HuH-7 (cell line): ENCODE measurements at regions not wholly inside any gene's neighbourhood (a gene's known extent, or its start where the extent isn't known, plus 50 kb on each side); places are given as distances from the start of the nearest gene placed in this dataset.
"Not testable (repeated sequence)": the region's sequence is repeated elsewhere in the genome, so short reads cannot be mapped to it uniquely, and the experiment has no call there.

ENCODE experiments used
- DNase-seq: peaks from one replicate; pipeline ENCODE4 v3.0.0; 2011; ENCODE audit warnings: low spot score

- no peak for DNase-seq
Measured at GRCh38 chr5:25399878-25400480, 755.2 kb upstream of the CDH10 start.

- DNase-seq: no peak
Measured at GRCh38 chr5:25393957-25394356, 749.2 kb upstream of the CDH10 start.

DNA sequence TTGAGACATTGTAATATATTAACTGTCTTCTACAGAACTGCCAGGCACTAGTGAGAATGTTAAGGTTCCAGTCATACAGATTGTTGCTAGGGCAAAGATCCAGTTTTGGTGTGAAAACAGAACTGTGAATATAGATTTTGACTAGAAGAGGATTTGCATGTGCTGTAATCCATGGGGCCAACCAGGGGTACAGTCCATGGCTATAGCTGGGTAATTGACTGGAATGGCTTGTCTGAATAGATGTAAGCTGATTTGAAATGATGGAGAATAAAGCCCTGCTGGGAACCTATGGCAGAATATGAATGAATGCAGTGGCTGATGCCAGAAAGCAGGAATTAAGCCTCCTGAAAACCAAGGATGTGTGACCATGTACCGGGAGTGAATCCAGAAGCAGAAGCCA is 748.5 kb upstream of the CDH10 start:
- DNase-seq: no peak

- DNase-seq: no peak
Measured at GRCh38 chr5:25387953-25388352, 743.2 kb upstream of the CDH10 start.

GRCh38 chr5:25362799-25363198 is 718.0 kb upstream of the CDH10 start:
- DNase-seq: no peak

GRCh38 chr5:25358919-25359318 is 714.1 kb upstream of the CDH10 start:
- no peak for DNase-seq

GRCh38 chr5:25357605-25358004 is 712.8 kb upstream of the CDH10 start:
- DNase-seq: no peak

- no peak for DNase-seq
Measured at GRCh38 chr5:25349746-25350145, 705.0 kb upstream of the CDH10 start.

- DNase-seq: no peak
Measured at GRCh38 chr5:25345240-25345771, 700.5 kb upstream of the CDH10 start.

DNA sequence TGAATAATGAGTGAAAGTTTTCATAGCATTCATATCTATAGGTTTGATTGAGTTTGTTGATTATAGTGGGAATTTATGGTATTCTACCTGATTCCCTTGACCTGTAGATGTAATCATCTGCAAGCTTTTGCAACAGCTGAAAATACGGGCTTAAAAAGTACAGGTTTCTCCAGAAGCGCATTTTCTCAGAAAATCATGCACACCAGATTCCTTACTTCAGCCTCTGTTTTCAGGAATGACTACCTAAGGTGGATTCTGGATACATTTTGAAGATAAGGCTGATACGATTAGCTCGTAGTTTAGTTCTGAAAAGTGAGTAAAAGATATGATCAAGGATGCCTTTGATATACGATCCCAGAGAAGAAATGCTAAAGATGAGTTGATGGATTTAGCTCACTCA is 694.8 kb upstream of the CDH10 start:
- no peak for DNase-seq

- no peak for DNase-seq
Measured at GRCh38 chr5:25334350-25334749, 689.6 kb upstream of the CDH10 start.

DNA sequence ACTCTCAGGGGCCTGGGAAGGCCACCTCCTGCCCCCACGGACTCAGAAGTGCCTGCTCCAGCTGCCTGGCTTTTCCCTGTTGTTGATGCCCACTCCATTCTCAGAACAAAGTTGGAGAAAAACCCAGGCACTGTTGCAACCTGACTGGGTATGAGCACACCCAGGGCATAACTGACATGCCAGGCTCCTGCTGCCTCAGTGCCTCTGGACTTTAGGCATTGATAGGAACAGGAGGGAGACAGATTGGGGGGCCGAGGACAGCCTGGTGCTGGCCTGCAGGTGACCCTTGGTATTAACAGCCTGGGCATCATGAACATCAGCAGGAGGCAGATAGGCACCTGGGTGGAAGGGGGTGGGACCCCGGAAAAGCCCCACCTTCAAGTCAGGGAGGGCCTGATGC is 685.9 kb upstream of the CDH10 start:
- no peak for DNase-seq

- no peak for DNase-seq
Measured at GRCh38 chr5:25327172-25327571, 682.4 kb upstream of the CDH10 start.

DNA sequence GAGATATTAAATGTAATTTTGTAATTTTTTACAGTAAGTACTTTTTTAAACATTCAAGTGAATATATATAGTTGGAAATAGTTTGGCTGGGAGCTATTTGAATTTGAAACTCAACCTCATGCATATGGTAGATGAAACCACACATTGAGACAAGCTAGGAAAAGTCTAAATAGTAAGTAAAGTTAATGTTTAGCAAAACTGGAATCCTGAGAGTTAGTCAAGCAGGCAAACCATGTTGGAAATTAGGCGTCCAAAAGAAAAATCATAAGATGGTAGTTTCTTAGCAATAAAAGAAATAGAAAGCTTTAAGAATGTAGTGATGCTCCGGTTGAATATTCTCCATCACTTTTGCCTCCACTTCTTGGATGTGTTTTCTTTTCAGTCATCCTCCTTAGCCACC is 657.1 kb upstream of the CDH10 start:
- no peak for DNase-seq

GRCh38 chr5:25295067-25295466 is 650.3 kb upstream of the CDH10 start:
- no peak for DNase-seq

DNA sequence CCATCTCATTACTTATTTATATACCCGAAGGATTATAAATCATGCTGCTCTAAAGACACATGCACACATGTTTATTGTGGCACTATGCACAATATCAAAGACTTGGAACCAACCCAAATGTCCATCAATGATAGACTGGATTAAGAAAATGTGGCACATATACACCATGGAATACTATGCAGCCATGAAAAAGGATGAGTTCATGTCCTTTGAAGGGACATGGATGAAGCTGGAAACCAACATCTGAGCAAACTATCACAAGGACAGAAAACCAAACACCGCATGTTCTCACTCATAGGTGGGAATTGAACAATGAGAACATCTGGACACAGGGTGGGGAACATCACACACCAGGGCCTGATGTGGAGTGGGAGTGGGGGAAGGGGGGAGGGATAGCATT is 645.0 kb upstream of the CDH10 start:
- DNase-seq: not testable (repeated sequence)

GRCh38 chr5:25286319-25286718 is 641.5 kb upstream of the CDH10 start:
- DNase-seq: no peak

DNA sequence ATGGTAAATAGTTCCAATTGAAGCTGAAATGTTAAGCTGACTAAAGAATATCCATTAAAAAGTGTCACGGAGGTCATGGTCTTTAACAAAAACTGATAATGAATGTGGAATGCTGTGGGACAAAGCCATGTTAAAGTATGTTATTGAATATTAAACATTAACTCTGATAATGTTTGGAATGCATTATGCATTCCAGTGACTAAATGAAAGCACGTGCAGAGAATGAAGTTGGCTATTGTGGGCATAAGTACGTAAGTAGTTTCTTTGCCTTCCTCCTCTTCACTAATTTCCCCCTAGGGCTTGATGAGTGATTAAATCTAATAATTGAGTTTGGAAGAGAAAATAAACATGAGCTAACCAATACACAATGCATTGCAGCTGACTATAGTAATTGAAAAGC is 640.4 kb upstream of the CDH10 start:
- no peak for DNase-seq

GRCh38 chr5:25263507-25263906 is 618.7 kb upstream of the CDH10 start:
- DNase-seq: not testable (repeated sequence)

DNA sequence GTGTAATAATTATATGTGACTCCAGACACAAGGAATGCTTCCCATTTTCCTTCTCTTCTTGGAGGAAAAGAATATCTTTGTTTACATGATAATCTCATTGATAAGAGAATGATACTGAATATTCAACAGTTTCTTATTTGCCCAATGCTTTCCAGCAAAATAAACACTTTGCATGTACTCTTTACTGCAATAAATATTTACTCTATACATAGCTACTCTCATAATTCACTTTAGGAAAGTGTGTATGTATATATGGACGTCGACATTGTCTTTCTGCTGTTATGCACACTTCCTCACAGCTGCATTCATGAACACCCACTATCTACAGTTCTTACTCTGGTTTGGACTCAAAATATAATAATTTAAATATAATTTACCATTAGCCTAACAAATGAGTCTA is 617.4 kb upstream of the CDH10 start:
- DNase-seq: no peak

GRCh38 chr5:25255128-25255527 is 610.4 kb upstream of the CDH10 start:
- no peak for DNase-seq

DNA sequence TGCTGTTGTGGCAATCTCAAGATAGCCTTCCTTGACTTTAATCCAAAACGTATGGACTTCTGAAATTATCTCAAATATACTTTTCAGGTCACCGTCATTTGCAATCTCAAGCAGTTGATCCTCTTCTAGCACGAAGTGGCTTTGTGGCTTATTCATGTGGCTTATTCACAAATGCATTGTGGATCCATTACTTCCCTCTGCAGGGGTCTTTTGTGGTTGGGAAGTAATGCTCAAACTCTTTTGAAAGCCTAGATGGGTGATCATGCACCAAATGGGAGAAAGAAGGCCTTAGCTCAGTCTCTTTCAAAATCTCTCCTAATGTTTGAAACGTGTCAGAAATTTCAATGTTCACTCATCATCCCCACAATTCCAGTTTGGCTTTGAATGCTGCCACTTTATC is 597.2 kb upstream of the CDH10 start:
- DNase-seq: no peak

DNA sequence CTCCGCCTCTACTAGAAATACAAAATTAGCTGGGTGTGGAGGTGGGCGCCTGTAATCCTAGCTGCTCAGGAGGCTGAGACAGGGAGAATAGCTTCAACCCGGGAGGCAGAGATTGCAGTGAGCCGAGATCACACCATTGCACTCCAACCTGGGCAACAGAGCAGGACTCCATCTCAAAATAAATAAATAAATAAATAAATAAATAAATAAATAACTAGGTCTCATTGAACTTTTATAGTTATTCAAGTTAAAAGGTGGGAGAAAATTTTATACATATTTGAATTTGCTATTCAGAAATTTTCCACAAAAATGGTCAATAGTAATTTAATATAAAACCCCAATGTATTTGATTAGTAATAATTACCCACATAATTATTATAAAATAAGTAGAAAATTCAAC is 593.9 kb upstream of the CDH10 start:
- DNase-seq: not testable (repeated sequence)

DNA sequence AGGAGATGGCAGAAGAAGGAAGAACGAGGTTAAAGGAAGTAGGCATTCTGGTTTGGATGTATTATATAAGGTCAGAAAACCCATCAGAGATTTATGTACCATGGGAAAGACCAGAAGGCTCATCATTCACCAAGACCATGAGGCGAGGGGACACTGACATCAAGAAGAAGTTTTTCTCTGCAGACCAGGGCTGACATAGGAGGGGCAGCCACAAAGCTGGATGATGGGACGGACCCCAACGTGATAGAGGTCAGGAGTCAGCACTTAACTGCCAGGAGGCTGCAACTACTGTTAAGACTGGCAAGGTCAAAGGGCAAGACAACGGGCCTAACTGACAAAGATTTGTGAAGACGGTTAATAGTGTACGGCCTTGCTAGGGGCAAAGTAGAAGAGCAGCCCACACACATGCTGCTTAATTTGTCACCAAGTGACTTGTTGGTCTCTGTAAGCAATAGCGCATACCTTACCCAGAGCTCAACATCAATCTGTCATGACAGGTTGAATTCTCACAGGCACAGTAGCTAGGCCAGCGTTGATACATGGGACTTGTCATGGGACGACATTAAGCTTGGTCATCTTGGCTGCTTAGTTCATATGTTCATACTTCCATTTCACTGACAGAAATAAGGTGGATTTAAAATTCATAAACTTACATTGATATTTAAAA is 579.7 kb upstream of the CDH10 start:
- no peak for DNase-seq
